ENCODE measurements at regions not wholly inside any gene's neighbourhood (a gene's known extent, or its start where the extent isn't known, plus 50 kb on each side); places are given as distances from the start of the nearest gene placed in this dataset.

DNA sequence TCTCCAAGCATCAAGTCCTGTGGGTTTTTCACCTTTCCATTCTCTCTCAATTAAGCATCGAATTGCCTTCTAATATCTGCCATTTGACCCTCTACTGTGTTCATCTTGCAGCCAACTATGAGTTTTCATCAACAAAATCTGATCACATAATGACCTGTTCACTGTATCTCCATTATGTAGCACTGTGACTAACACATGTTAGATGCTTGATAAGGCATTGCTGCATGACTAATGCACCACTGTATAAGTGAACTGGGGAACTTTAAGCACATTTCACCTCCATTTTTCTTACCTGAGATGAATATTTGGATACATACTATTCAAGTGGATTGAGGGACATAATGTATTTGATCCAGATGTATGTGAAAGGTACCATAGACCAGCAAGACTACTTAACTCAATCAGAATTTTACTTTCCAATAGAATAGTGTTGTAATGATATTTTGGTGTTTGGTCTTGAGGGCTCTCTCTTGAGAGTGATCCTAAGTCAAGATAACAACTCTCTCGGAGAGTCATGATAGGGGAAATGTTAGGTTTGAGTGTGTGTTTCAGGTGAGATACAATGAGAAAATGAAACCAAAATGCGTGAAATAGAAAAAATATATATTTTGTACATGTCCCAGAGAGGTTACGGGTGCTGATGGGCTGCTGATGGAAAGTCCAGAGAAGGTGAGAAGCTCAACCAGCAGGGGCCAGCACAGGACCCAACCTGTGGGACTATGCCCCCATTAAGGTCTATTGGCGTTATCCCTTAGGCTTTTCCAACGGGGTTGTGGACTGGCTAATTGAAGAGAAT lies 60.2 kb upstream of the HS3ST1 start:
- Histone ChIP-seq H3K4me3 (ENCODE audit: low read depth, low read length) (no peak overlapping the region), H3K27ac (no peak overlapping the region), H3K27me3 (replicated peaks) (no peaks in the 10 kb centered on the region), H3K36me3 (replicated peaks) (no peaks in the 10 kb centered on the region)
- TF ChIP-seq, protein P1, sequence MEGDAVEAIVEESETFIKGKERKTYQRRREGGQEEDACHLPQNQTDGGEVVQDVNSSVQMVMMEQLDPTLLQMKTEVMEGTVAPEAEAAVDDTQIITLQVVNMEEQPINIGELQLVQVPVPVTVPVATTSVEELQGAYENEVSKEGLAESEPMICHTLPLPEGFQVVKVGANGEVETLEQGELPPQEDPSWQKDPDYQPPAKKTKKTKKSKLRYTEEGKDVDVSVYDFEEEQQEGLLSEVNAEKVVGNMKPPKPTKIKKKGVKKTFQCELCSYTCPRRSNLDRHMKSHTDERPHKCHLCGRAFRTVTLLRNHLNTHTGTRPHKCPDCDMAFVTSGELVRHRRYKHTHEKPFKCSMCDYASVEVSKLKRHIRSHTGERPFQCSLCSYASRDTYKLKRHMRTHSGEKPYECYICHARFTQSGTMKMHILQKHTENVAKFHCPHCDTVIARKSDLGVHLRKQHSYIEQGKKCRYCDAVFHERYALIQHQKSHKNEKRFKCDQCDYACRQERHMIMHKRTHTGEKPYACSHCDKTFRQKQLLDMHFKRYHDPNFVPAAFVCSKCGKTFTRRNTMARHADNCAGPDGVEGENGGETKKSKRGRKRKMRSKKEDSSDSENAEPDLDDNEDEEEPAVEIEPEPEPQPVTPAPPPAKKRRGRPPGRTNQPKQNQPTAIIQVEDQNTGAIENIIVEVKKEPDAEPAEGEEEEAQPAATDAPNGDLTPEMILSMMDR (IDR thresholded peaks at IDR 0.05; ENCODE audit: low read depth, low read length, missing control alignments), result peak; percentile 4
- DNase-seq, result no peak
- in situ Hi-C loops (cut with HindIII; ENCODE audit: low pct_ligation_motif_present, low sequenced_read_pairs), result no loop called here

DNA sequence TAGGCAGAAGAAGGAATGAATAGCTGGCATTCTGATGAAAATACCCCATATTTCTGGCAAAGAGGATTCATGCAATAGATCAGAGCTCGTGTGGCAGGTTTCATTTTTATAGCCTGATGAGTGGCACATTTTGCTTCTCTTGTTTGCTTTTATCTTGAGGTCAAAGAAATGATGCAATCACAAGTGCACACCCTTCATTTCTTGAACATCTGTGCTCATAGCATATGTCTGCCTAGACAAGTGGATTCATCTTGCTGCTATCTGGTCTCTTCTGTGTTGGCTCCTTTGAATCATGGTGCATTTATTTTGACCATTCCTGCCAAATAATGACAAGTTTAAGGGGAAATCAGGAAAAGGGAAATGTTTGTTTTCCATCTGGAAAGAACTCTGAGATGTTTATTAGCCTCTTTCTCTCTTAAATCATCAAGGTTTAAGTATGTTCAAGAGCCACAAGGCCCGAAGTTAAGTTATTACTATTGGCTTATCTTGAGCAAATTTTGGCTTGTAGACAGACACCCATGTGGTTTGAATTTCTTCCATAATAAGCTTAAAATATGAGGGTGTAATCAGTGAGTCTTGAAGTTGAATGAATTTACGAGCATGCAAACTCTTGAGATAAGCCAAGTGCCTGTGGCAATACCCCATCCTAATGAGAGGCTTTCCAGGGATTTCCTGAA lies 59.3 kb upstream of the HS3ST1 start:
- Histone ChIP-seq H3K4me3 (ENCODE audit: low read depth, low read length) (no peak overlapping the region), H3K27me3 (replicated peaks) (no peaks in the 10 kb centered on the region), H3K27ac (no peak overlapping the region), H3K36me3 (replicated peaks) (no peaks in the 10 kb centered on the region)
- no peak for DNase-seq
- TF ChIP-seq, protein P1 (IDR thresholded peaks at IDR 0.05; ENCODE audit: low read depth, low read length, missing control alignments), result no peak
- in situ Hi-C loops (cut with HindIII; ENCODE audit: low pct_ligation_motif_present, low sequenced_read_pairs), result no loop called here

DNA sequence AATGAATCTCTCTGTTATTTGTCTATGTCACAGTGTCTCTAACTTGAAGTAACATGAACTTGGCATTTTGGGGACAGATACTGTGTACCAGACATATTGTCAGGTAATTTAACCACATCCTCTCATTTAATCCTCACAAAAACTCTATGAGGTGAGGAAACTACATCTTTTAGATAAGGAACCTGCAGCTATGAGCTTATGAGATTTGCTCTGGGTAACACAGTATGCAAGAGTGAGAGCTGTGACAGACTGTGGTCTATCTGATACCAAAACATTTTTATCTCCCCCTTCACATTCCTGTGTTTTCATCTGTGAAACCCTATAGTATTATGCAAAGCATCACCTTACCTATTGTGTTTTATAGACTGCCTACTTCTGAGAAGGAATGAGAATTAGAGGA lies 58.4 kb upstream of the HS3ST1 start:
- H3K27ac ChIP-seq, result no peak overlapping the region

DNA sequence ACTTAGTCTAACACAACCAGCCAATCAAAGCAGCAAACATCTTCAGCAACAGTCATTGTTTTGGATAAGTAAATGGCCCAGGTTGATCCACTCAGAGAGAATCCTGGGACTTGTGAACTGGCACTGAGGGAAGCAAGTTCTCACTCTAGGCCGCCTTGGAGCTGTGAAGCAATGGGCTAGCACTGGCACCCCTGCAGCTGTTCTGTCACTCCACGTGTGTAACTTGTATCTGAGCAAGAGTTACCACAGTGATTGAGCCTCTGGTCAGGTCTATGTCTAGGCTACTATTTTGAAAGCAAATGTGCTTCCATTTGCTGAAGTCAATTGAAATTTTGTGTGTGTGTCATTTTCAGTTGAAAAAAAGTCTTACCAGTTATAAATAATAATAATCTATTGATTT lies 57.2 kb upstream of the HS3ST1 start:
- H3K4me3 ChIP-seq (ENCODE audit: low read depth, low read length), result no peak overlapping the region
- H3K36me3 ChIP-seq (replicated peaks), result no peaks in the 10 kb centered on the region
- in situ Hi-C loops (cut with HindIII; ENCODE audit: low pct_ligation_motif_present, low sequenced_read_pairs), result no loop called here
- H3K27me3 ChIP-seq (replicated peaks), result no peaks in the 10 kb centered on the region
- no peak overlapping the region for H3K27ac ChIP-seq
- TF ChIP-seq, protein P1 (IDR thresholded peaks at IDR 0.05; ENCODE audit: low read depth, low read length, missing control alignments), result no peak
- DNase-seq, result no peak

More for the DNA sequence above, 58.4 kb upstream of the HS3ST1 start:
- TF ChIP-seq, protein P1 (IDR thresholded peaks at IDR 0.05; ENCODE audit: low read depth, low read length, missing control alignments), result no peak
- H3K36me3 ChIP-seq (replicated peaks), result no peaks in the 10 kb centered on the region
- no peak overlapping the region for H3K4me3 ChIP-seq (ENCODE audit: low read depth, low read length)
- in situ Hi-C loops (cut with HindIII; ENCODE audit: low pct_ligation_motif_present, low sequenced_read_pairs), result no loop called here
- DNase-seq, result no peak
- no peaks in the 10 kb centered on the region for H3K27me3 ChIP-seq (replicated peaks)

DNA sequence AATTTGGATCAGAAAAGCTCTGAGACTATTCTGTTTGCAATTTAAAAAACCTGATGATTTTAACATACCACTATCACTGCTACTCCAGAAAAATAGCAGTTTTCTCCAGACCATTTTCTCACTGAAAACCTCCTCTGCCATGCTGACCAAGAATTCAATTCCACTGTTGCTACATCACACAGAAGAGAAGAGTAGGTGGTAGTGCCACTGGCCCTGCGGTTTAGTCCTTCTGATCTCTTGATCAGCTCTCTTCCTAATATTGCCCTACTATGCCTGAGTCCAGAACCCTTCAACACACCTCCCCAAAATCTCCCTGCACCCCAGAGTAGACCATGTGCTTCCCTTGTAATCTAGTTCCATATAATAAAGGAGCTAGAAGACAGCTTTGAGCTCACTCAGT lies 55.8 kb upstream of the HS3ST1 start:
- DNase-seq, result no peak
- in situ Hi-C loops (cut with HindIII; ENCODE audit: low pct_ligation_motif_present, low sequenced_read_pairs), result no loop called here
- H3K27ac ChIP-seq, result no peak overlapping the region
- no peaks in the 10 kb centered on the region for H3K27me3 ChIP-seq (replicated peaks)
- H3K36me3 ChIP-seq (replicated peaks), result no peaks in the 10 kb centered on the region
- no peak overlapping the region for H3K4me3 ChIP-seq (ENCODE audit: low read depth, low read length)
- TF ChIP-seq, protein P1 (IDR thresholded peaks at IDR 0.05; ENCODE audit: low read depth, low read length, missing control alignments), result no peak
